Adrenal gland (tissue), 9 donors: ENCODE measurements at regions not wholly inside any gene's neighbourhood (a gene's known extent, or its start where the extent isn't known, plus 50 kb on each side); places are given as distances from the start of the nearest gene placed in this dataset.

Experiments
- DNase-seq, 7 donors: peaks; one replicate each; pipeline ENCODE4 v3.0.0-alpha.2; 2019 to 2020
- H3K27ac ChIP-seq, 5 donors: fragments of 200-600 bp; sonication (generic) in 4 of 5; 1 replicate in 3 of 5; 2 replicates in 2 of 5; pipeline versions ENCODE4 v1.5.1 to v1.8.0; 2016 to 2020; ENCODE audit warnings: mild to moderate bottlenecking in 1 of 5
- H3K27me3 ChIP-seq: fragments of 200-600 bp; 2 replicates; pipeline ENCODE4 v1.8.0; 2021
- H3K36me3 ChIP-seq, 2 donors: fragments of 200-600 bp; replicated peaks in 1 of 2; 1 replicate in 1 of 2; 2 replicates in 1 of 2; pipeline versions ENCODE4 v1.5.1 to v1.8.0; 2018 to 2022
- H3K4me1 ChIP-seq, 2 donors: fragments of 200-600 bp; replicated peaks in 1 of 2; 1 replicate in 1 of 2; 2 replicates in 1 of 2; pipeline versions ENCODE4 v1.5.1 to v1.8.0; 2018 to 2021
- H3K4me3 ChIP-seq, 4 donors: fragments of 200-600 bp; sonication (generic) in 3 of 4; one replicate each; pipeline ENCODE4 v1.5.1; 2016 to 2018
- H3K9me3 ChIP-seq, 3 donors: fragments of 200-600 bp; sonication (generic) in 1 of 3; replicated peaks in 1 of 3; 1 replicate in 2 of 3; 2 replicates in 1 of 3; pipeline versions ENCODE4 v1.5.1 to v1.8.0; 2016 to 2021
- CTCF ChIP-seq, 6 experiments: fragments of 450-650 bp in 4 of 6; fragments of 200-600 bp in 2 of 6; sonication (generic) in 1 of 6; IDR thresholded peaks; 1 replicate in 5 of 6; 2 replicates in 1 of 6; pipeline versions ENCODE4 v1.5.1 to v1.8.0; 2016 to 2021; ENCODE audit warnings: antibody characterized with exemption in 6 of 6, mild to moderate bottlenecking in 2 of 6, moderate library complexity in 1 of 6
- POLR2A ChIP-seq, 2 donors: fragments of 450-650 bp; IDR thresholded peaks; one replicate each; pipeline ENCODE4 v1.6.1; 2017; ENCODE audit warnings: antibody characterized with exemption in 2 of 2, mild to moderate bottlenecking in 2 of 2, moderate library complexity in 1 of 2
- WGBS, 4 donors: extraction: QIAGEN DNeasy Blood & Tissue Kit in 2 of 4; methylation state at CpG; one replicate each; pipeline versions ENCODE4 v1.1.5 to v1.1.7; 2013 to 2017; 5-methylcytosine and 5-hydroxymethylcytosine counted together
- intact Hi-C, 2 donors: fragments of 100-400 bp; cut with DNase I; formaldehyde crosslinking; loops; one replicate each; pipeline versions ENCODE4 v1.14.1 to v1.15.0; 2022 to 2023
- donor health status: healthy with polysubstance abuse.
- donor health status: Bipolar disorder and iron deficiency.
- donor health status: DM: yes; HTN: yes; CAD: no.
- donor health status: DM: no; HTN: no; CAD: no.
- donor health status: DM: no; HTN: no; CAD: no.

GRCh38 chr20:48238781-48239180 is 453.5 kb upstream of the SULF2 start:
- intact Hi-C loops, result no loop called here
- DNase-seq, result no peak
- H3K4me1 ChIP-seq, result peaks cover 0 to 9% of the 10 kb centered on the region in 2 donors
- no peaks in the 10 kb centered on the region for H3K27me3 ChIP-seq
- no peak overlapping the region for H3K4me3 ChIP-seq
- peak overlapping the region in 3 of 5 donors; percentile 12 to 21 (median 19) for H3K27ac ChIP-seq
- H3K36me3 ChIP-seq, result no peaks in the 10 kb centered on the region
- no peak for TF ChIP-seq CTCF (IDR thresholded peaks at IDR 0.05)
- no peak for TF ChIP-seq POLR2A (IDR thresholded peaks at IDR 0.05)
- 37 to 55% (median 44%) methylated on average over 4 of the region's 4 CpGs for WGBS, 4 donors
- no peaks in the 10 kb centered on the region for H3K9me3 ChIP-seq

GRCh38 chr20:48238326-48238725 is 453.0 kb upstream of the SULF2 start:
- H3K36me3 ChIP-seq, result no peaks in the 10 kb centered on the region
- H3K4me3 ChIP-seq, result no peak overlapping the region
- WGBS, 4 donors, result 25 to 46% (median 37%) methylated on average over 4 of the region's 4 CpGs
- H3K27ac ChIP-seq, result peak overlapping the region in 3 of 5 donors; percentile 12 to 21 (median 19)
- no peaks in the 10 kb centered on the region for H3K27me3 ChIP-seq
- H3K9me3 ChIP-seq, result no peaks in the 10 kb centered on the region
- TF ChIP-seq CTCF (IDR thresholded peaks at IDR 0.05) (no peak), POLR2A (IDR thresholded peaks at IDR 0.05) (no peak)
- intact Hi-C loops, result no loop called here
- peaks cover 0 to 9% of the 10 kb centered on the region in 2 donors for H3K4me1 ChIP-seq
- DNase-seq, result peak; percentile 50 to 85 (median 72)

GRCh38 chr20:48236000-48236970 is 451.0 kb upstream of the SULF2 start:
- Histone ChIP-seq H3K27ac (no peak overlapping the region), H3K36me3 (no peaks in the 10 kb centered on the region), H3K4me3 (no peak overlapping the region), H3K9me3 (no peaks in the 10 kb centered on the region), H3K4me1 (peaks cover 0 to 9% of the 10 kb centered on the region in 2 donors), H3K27me3 (no peaks in the 10 kb centered on the region)
- no peak for TF ChIP-seq POLR2A (IDR thresholded peaks at IDR 0.05)
- TF ChIP-seq CTCF (IDR thresholded peaks at IDR 0.05), result no peak
- intact Hi-C loops, result no loop called here
- DNase-seq, result no peak
- 63 to 70% (median 68%) methylated on average over 10 of the region's 10 CpGs for WGBS, 4 donors

GRCh38 chr20:48234951-48235350 is 449.7 kb upstream of the SULF2 start:
- intact Hi-C loops, result no loop called here
- DNase-seq, result no peak
- 82 to 96% (median 94%) methylated on average over 6 of the region's 6 CpGs for WGBS, 4 donors
- no peaks in the 10 kb centered on the region for H3K9me3 ChIP-seq
- no peaks in the 10 kb centered on the region for H3K27me3 ChIP-seq
- H3K27ac ChIP-seq, result no peak overlapping the region
- H3K36me3 ChIP-seq, result no peaks in the 10 kb centered on the region
- no peak overlapping the region for H3K4me3 ChIP-seq
- peaks cover 0 to 9% of the 10 kb centered on the region in 2 donors for H3K4me1 ChIP-seq
- TF ChIP-seq POLR2A (IDR thresholded peaks at IDR 0.05) (no peak), CTCF (IDR thresholded peaks at IDR 0.05) (no peak)
